Endothelial cell of umbilical vein (primary cell): ENCODE measurements at regions not wholly inside any gene's neighbourhood (a gene's known extent, or its start where the extent isn't known, plus 50 kb on each side); places are given as distances from the start of the nearest gene placed in this dataset.

ENCODE experiments used
- CTCF ChIP-seq, 2 donors: IDR thresholded peaks; 1 replicate in 1 of 2; 2 replicates in 1 of 2; pipeline ENCODE4 v1.5.1; 2011; ENCODE audit warnings: low read length in 2 of 2, mild to moderate bottlenecking in 2 of 2, moderate library complexity in 2 of 2, control low read depth in 1 of 2, inconsistent platforms in 1 of 2, low read depth in 1 of 2; ENCODE audit not compliant: insufficient read depth in 1 of 2; ENCODE audit errors: extremely low read depth in 1 of 2
- EZH2 ChIP-seq: IDR thresholded peaks from 2 replicates; pipeline ENCODE4 v1.6.1; 2012; ENCODE audit warnings: borderline replicate concordance, low read depth, mild to moderate bottlenecking, moderate library complexity, low read length, inconsistent platforms; ENCODE audit not compliant: severe bottlenecking
- FOS ChIP-seq: IDR thresholded peaks from 2 replicates; pipeline ENCODE4 v1.6.1; 2011; ENCODE audit warnings: mild to moderate bottlenecking, low read length, moderate library complexity, borderline replicate concordance; ENCODE audit not compliant: insufficient read depth
- JUN ChIP-seq: IDR thresholded peaks from 2 replicates; pipeline ENCODE4 v1.6.1; 2011; ENCODE audit warnings: borderline replicate concordance, low read depth; ENCODE audit not compliant: insufficient read length, insufficient read depth
- MAX ChIP-seq: IDR thresholded peaks from 2 replicates; pipeline ENCODE4 v1.6.1; 2011; ENCODE audit not compliant: insufficient read depth, insufficient read length
- MYC ChIP-seq: IDR thresholded peaks from one replicate; pipeline ENCODE4 v1.6.1; 2011; ENCODE audit warnings: mild to moderate bottlenecking, low read depth, low read length
- POLR2A ChIP-seq: IDR thresholded peaks from 2 replicates; pipeline ENCODE4 v1.6.1; 2012; ENCODE audit warnings: low read depth, mild to moderate bottlenecking, control low read depth, low read length
- POLR2AphosphoS5 ChIP-seq: IDR thresholded peaks from 2 replicates; pipeline ENCODE4 v1.6.1; 2012; ENCODE audit warnings: low read depth, mild to moderate bottlenecking, control low read depth, low read length, moderate library complexity; ENCODE audit not compliant: insufficient read depth

GRCh38 chr1:218703836-218704235 lies 358.7 kb downstream of the TGFB2 start:
- TF ChIP-seq CTCF (IDR thresholded peaks at IDR 0.05; ENCODE audit: extremely low read depth in 1 of 2, insufficient read depth in 1 of 2, low read depth in 1 of 2, low read length in 2 of 2): no peak
- no peak for TF ChIP-seq MYC
- TF ChIP-seq POLR2A: no peak
- no peak for TF ChIP-seq FOS
- TF ChIP-seq POLR2AphosphoS5: no peak
- TF ChIP-seq EZH2: no peak
- no peak for TF ChIP-seq JUN
- no peak for TF ChIP-seq MAX
